HG02642 (cell line): ENCODE measurements at regions not wholly inside any gene's neighbourhood (a gene's known extent, or its start where the extent isn't known, plus 50 kb on each side); places are given as distances from the start of the nearest gene placed in this dataset.

ENCODE experiments used
- ATAC-seq: cut with Tn5 transposase; IDR thresholded peaks from one replicate; pipeline ENCODE4 v1.9.1; 2021; ENCODE audit warnings: mild to moderate bottlenecking; ENCODE audit not compliant: unreplicated experiment, poor library complexity

- no peak for ATAC-seq
Measured at GRCh38 chr20:40591536-40591935, 97.5 kb downstream of the MAFB start.

- no peak for ATAC-seq
Measured at GRCh38 chr20:40591119-40591518, 97.9 kb downstream of the MAFB start.

GRCh38 chr20:40589581-40589980, 99.5 kb downstream of the MAFB start:
- no peak for ATAC-seq

GRCh38 chr20:40588891-40589290, 100.1 kb downstream of the MAFB start:
- ATAC-seq = no peak

- ATAC-seq = no peak
Measured at GRCh38 chr20:40587038-40587437, 102.0 kb downstream of the MAFB start.

- no peak for ATAC-seq
Measured at GRCh38 chr20:40584130-40584809, 104.8 kb downstream of the MAFB start.

- no peak for ATAC-seq
Measured at GRCh38 chr20:40583636-40584035, 105.4 kb downstream of the MAFB start.

GRCh38 chr20:40583205-40583604, 105.8 kb downstream of the MAFB start:
- ATAC-seq = no peak

- ATAC-seq = no peak
Measured at GRCh38 chr20:40582531-40582930, 106.5 kb downstream of the MAFB start.

GRCh38 chr20:40579701-40580100, 109.3 kb downstream of the MAFB start:
- no peak for ATAC-seq

- ATAC-seq = no peak
Measured at GRCh38 chr20:40578961-40579360, 110.1 kb downstream of the MAFB start.

GRCh38 chr20:40575851-40576250, 113.2 kb downstream of the MAFB start:
- ATAC-seq = no peak

GRCh38 chr20:40572251-40572650, 116.8 kb downstream of the MAFB start:
- no peak for ATAC-seq

GRCh38 chr20:40571639-40572038, 117.4 kb downstream of the MAFB start:
- ATAC-seq = no peak

GRCh38 chr20:40568200-40568599, 120.8 kb downstream of the MAFB start:
- no peak for ATAC-seq

- ATAC-seq = no peak
Measured at GRCh38 chr20:40565682-40566040, 123.4 kb downstream of the MAFB start.

- no peak for ATAC-seq
Measured at GRCh38 chr20:40565001-40565681, 123.9 kb downstream of the MAFB start.

- no peak for ATAC-seq
Measured at GRCh38 chr20:40563296-40563950, 125.6 kb downstream of the MAFB start.

- no peak for ATAC-seq
Measured at GRCh38 chr20:40562031-40562430, 127.0 kb downstream of the MAFB start.

GRCh38 chr20:40561187-40561586, 127.8 kb downstream of the MAFB start:
- ATAC-seq = no peak

- ATAC-seq = no peak
Measured at GRCh38 chr20:40558212-40558611, 130.8 kb downstream of the MAFB start.

GRCh38 chr20:40551125-40551530, 137.9 kb downstream of the MAFB start:
- ATAC-seq = no peak
